ENCODE measurements at regions not wholly inside any gene's neighbourhood (a gene's known extent, or its start where the extent isn't known, plus 50 kb on each side); places are given as distances from the start of the nearest gene placed in this dataset.

GRCh38 chr13:39202746-39203145 is 164.5 kb downstream of the NHLRC3 start:
- no peak for DNase-seq (ENCODE audit: low read depth)
- H3K4me3 ChIP-seq (ENCODE audit: low read depth, low read length) = no peak overlapping the region
- TF ChIP-seq CTCF (IDR thresholded peaks at IDR 0.05; ENCODE audit: control insufficient read depth, extremely low read depth, insufficient read depth) = no peak

GRCh38 chr13:39208636-39209035 is 170.4 kb downstream of the NHLRC3 start:
- no peak overlapping the region for H3K4me3 ChIP-seq (ENCODE audit: low read depth, low read length)
- no peak for TF ChIP-seq CTCF (IDR thresholded peaks at IDR 0.05; ENCODE audit: control insufficient read depth, extremely low read depth, insufficient read depth)
- DNase-seq (ENCODE audit: low read depth) = no peak

DNA sequence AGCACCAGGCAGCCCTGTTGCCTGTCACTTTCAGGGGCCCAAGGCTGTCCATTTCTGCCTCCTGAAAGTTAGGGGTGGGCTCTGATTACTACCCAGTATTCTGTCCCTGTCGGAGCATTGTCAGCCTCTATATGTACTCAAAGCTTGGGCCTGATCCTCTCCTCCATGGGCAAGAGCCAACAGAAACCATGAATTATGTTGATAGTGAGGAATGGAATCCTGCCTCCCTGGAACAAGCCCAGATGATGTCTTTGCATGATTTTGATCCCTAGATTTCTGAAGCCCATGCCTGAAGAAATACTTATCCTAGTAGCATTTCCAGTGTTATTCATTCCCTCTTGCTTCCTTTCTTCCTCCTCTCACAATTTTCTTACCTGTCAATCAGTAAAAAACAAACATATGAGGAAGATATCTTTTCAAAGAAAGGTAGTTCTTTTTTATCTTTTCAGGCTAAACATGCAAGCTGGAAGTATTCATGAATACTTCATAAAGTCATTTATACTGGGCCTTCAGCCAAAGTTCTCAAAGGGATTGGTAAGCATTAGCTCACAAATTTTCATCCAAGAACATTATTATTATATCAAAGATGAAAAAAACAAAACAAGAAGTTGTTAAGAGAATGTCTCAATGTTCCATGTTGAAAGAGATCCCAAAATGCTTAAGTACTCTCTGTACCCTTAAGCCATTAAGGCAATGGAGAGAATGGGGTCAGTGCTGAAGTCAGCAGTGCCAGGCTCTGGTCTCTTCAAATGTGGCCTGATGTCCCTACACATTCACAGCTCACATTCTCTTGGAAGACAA is 171.7 kb downstream of the NHLRC3 start:
- DNase-seq (ENCODE audit: low read depth) = no peak
- no peak for TF ChIP-seq CTCF (IDR thresholded peaks at IDR 0.05; ENCODE audit: control insufficient read depth, extremely low read depth, insufficient read depth)
- no peak overlapping the region for H3K4me3 ChIP-seq (ENCODE audit: low read depth, low read length)

GRCh38 chr13:39210961-39211534 is 172.8 kb downstream of the NHLRC3 start:
- TF ChIP-seq CTCF (IDR thresholded peaks at IDR 0.05; ENCODE audit: control insufficient read depth, extremely low read depth, insufficient read depth) = no peak
- DNase-seq (ENCODE audit: low read depth) = no peak
- no peak overlapping the region for H3K4me3 ChIP-seq (ENCODE audit: low read depth, low read length)

DNA sequence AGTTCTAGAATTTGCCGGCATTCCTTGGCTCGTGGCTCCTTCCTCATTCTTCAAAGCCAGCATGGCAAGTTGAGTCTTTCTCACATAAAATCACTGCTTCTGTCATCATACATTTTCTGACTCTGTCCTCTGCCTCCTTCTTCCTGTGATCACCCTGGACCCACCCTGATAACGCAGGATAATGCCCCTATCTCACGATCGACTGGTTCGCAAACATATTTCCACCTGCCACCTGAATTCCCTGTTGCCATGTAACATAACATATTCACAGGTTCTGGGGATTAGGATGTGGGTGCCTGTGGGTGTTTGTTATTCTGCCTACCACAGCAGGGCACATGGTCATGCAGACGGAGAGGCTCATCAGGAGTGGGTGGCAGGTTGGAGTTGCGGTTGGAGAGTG is 177.7 kb downstream of the NHLRC3 start:
- no peak for DNase-seq (ENCODE audit: low read depth)
- no peak for TF ChIP-seq CTCF (IDR thresholded peaks at IDR 0.05; ENCODE audit: control insufficient read depth, extremely low read depth, insufficient read depth)
- H3K4me3 ChIP-seq (ENCODE audit: low read depth, low read length) = no peak overlapping the region

GRCh38 chr13:39217471-39217870 is 179.2 kb downstream of the NHLRC3 start:
- no peak for TF ChIP-seq CTCF (IDR thresholded peaks at IDR 0.05; ENCODE audit: control insufficient read depth, extremely low read depth, insufficient read depth)

More at GRCh38 chr13:39217471-39217870, 179.2 kb downstream of the NHLRC3 start:
- no peak overlapping the region for H3K4me3 ChIP-seq (ENCODE audit: low read depth, low read length)
- no peak for DNase-seq (ENCODE audit: low read depth)
